Thoracic aorta (tissue), 2 donors: ENCODE measurements at regions not wholly inside any gene's neighbourhood (a gene's known extent, or its start where the extent isn't known, plus 50 kb on each side); places are given as distances from the start of the nearest gene placed in this dataset.

Experiments used
- ATAC-seq: fragments of 150-250 bp; one replicate; pipeline ENCODE4 v1.8.0; 2017; ENCODE audit warnings: low read depth; ENCODE audit not compliant: insufficient number of reproducible peaks, low FRiP score
- DNase-seq: peaks from one replicate; pipeline ENCODE4 v3.0.0-alpha.2; 2020; ENCODE audit warnings: low spot score
- H3K27ac ChIP-seq, 2 donors: fragments of 200-600 bp; sonication (generic); 1 replicate in 1 of 2; 2 replicates in 1 of 2; pipeline ENCODE4 v1.5.1; 2016; ENCODE audit warnings: mild to moderate bottlenecking in 2 of 2, moderate library complexity in 2 of 2
- H3K27me3 ChIP-seq: fragments of 200-600 bp; sonication (generic); replicated peaks from 2 replicates; pipeline ENCODE4 v1.6.0; 2016; ENCODE audit warnings: mild to moderate bottlenecking; ENCODE audit not compliant: insufficient read depth
- H3K36me3 ChIP-seq: fragments of 200-600 bp; sonication (generic); one replicate; pipeline ENCODE4 v1.5.1; 2016
- H3K4me1 ChIP-seq, 2 donors: fragments of 200-600 bp; sonication (generic); 1 replicate in 1 of 2; 2 replicates in 1 of 2; pipeline versions ENCODE4 v1.5.1 to v1.6.0; 2016; ENCODE audit warnings: low read depth in 2 of 2, mild to moderate bottlenecking in 1 of 2; ENCODE audit not compliant: control insufficient read depth in 1 of 2
- H3K4me3 ChIP-seq: fragments of 200-600 bp; sonication (generic); 2 replicates; pipeline ENCODE4 v1.5.1; 2016; ENCODE audit warnings: mild to moderate bottlenecking
- H3K9me3 ChIP-seq: fragments of 200-600 bp; sonication (generic); 2 replicates; pipeline ENCODE4 v1.5.1; 2016
- CTCF ChIP-seq: fragments of 200-600 bp; sonication (generic); IDR thresholded peaks from one replicate; pipeline ENCODE4 v1.5.1; 2019; ENCODE audit warnings: antibody characterized with exemption

GRCh38 chr7:25356534-25357151 is 128.4 kb upstream of the NPVF start:
- no peak overlapping the region for H3K4me3 ChIP-seq
- no peak for TF ChIP-seq CTCF
- ATAC-seq (no peak), DNase-seq (no peak)
- no peaks in the 10 kb centered on the region for H3K9me3 ChIP-seq
- no peaks in the 10 kb centered on the region for H3K36me3 ChIP-seq
- H3K27me3 ChIP-seq: no peaks in the 10 kb centered on the region
- no peaks in the 10 kb centered on the region for H3K4me1 ChIP-seq
- no peak overlapping the region for H3K27ac ChIP-seq

GRCh38 chr7:25358926-25359325 is 130.6 kb upstream of the NPVF start:
- DNase-seq (no peak), ATAC-seq (no peak)
- no peaks in the 10 kb centered on the region for H3K27me3 ChIP-seq
- TF ChIP-seq CTCF: no peak
- no peaks in the 10 kb centered on the region for H3K4me1 ChIP-seq
- no peaks in the 10 kb centered on the region for H3K36me3 ChIP-seq
- no peak overlapping the region for H3K27ac ChIP-seq
- H3K4me3 ChIP-seq: no peak overlapping the region
- no peaks in the 10 kb centered on the region for H3K9me3 ChIP-seq

- H3K36me3 ChIP-seq: no peaks in the 10 kb centered on the region
- H3K4me1 ChIP-seq: no peaks in the 10 kb centered on the region
- H3K4me3 ChIP-seq: no peak overlapping the region
- no peaks in the 10 kb centered on the region for H3K27me3 ChIP-seq
- no peaks in the 10 kb centered on the region for H3K9me3 ChIP-seq
- TF ChIP-seq CTCF: no peak
- DNase-seq (no peak), ATAC-seq (no peak)
- H3K27ac ChIP-seq: no peak overlapping the region
Measured at GRCh38 chr7:25359471-25360059, 131.3 kb upstream of the NPVF start.

GRCh38 chr7:25360451-25360850 is 132.2 kb upstream of the NPVF start:
- H3K27me3 ChIP-seq: no peaks in the 10 kb centered on the region
- H3K4me1 ChIP-seq: no peaks in the 10 kb centered on the region
- no peak overlapping the region for H3K4me3 ChIP-seq
- no peak for DNase-seq
- no peaks in the 10 kb centered on the region for H3K9me3 ChIP-seq
- no peak for ATAC-seq
- no peak for TF ChIP-seq CTCF
- H3K36me3 ChIP-seq: no peaks in the 10 kb centered on the region
- no peak overlapping the region for H3K27ac ChIP-seq

- DNase-seq: no peak
- H3K4me3 ChIP-seq: no peak overlapping the region
- no peaks in the 10 kb centered on the region for H3K4me1 ChIP-seq
- no peaks in the 10 kb centered on the region for H3K27me3 ChIP-seq
- H3K36me3 ChIP-seq: no peaks in the 10 kb centered on the region
- no peaks in the 10 kb centered on the region for H3K9me3 ChIP-seq
- TF ChIP-seq CTCF: no peak
- ATAC-seq: no peak
- H3K27ac ChIP-seq: no peak overlapping the region
Measured at GRCh38 chr7:25361387-25361786, 133.1 kb upstream of the NPVF start.
